IMR-90 (cell line): ENCODE measurements at regions not wholly inside any gene's neighbourhood (a gene's known extent, or its start where the extent isn't known, plus 50 kb on each side); places are given as distances from the start of the nearest gene placed in this dataset.

Experiments
- ATAC-seq: fragments of 200-7000 bp; cut with Tn5 transposase; 2 replicates; pipeline ENCODE4 v1.9.1; 2020; ENCODE audit warnings: low read depth, mild to moderate bottlenecking, moderate library complexity
- BruUV-seq: library from RNA; stranded (reverse); fragments of 400-500 nt; replicated peaks from 2 replicates; lab custom pipeline; 2021; lab: Mats Ljungman, UMichigan
- CTCF ChIA-PET: fragments of 300-600 bp; formaldehyde crosslinking; extraction: SDS; loops from one replicate; lab custom pipeline; 2021; ENCODE audit warnings: antibody characterized with exemption; lab: Yijun Ruan, JAX
- POLR2A ChIA-PET: fragments of 300-600 bp; sonication (Branson Sonifier 250); formaldehyde crosslinking; loops from one replicate; lab custom pipeline; 2022; ENCODE audit warnings: antibody characterized with exemption; ENCODE audit not compliant: unreplicated experiment; lab: Charles Lee
- DNase-seq: peaks from one replicate; pipeline ENCODE4 v3.0.0; 2013
- H2AFZ ChIP-seq: replicated peaks from 2 replicates; pipeline ENCODE3; 2013; ENCODE audit warnings: low read length, mild to moderate bottlenecking; ENCODE audit not compliant: poor library complexity
- H2AK5ac ChIP-seq: 2 replicates; pipeline ENCODE4 v1.6.1; 2013; ENCODE audit warnings: low read depth, low read length, inconsistent platforms
- H2AK9ac ChIP-seq: replicated peaks from 2 replicates; pipeline ENCODE3; 2013; ENCODE audit warnings: mild to moderate bottlenecking, low read depth, low read length, moderate library complexity; ENCODE audit not compliant: poor library complexity
- H2BK120ac ChIP-seq: 2 replicates; pipeline ENCODE4 v1.6.1; 2013; ENCODE audit warnings: low read depth, low read length, inconsistent platforms
- H2BK15ac ChIP-seq: 3 replicates; pipeline ENCODE4 v1.6.1; 2013; ENCODE audit warnings: low read depth, low read length, inconsistent platforms
- H2BK20ac ChIP-seq: 2 replicates; pipeline ENCODE4 v1.6.1; 2013; ENCODE audit warnings: low read depth, mild to moderate bottlenecking, inconsistent platforms, low read length, moderate library complexity
- H2BK5ac ChIP-seq: 2 replicates; pipeline ENCODE4 v1.6.1; 2013; ENCODE audit warnings: mild to moderate bottlenecking, low read depth, low read length, inconsistent platforms; ENCODE audit not compliant: poor library complexity, severe bottlenecking
- H3K14ac ChIP-seq: replicated peaks from 2 replicates; pipeline ENCODE4 v1.6.1; 2013; ENCODE audit warnings: low read depth, low read length, inconsistent platforms
- H3K18ac ChIP-seq: 2 replicates; pipeline ENCODE4 v1.6.1; 2013; ENCODE audit warnings: low read depth, low read length, control low read depth
- H3K23ac ChIP-seq: 2 replicates; pipeline ENCODE4 v1.6.1; 2013; ENCODE audit warnings: low read depth, low read length, inconsistent platforms
- H3K27ac ChIP-seq: 2 replicates; pipeline ENCODE4 v1.5.1; 2013; ENCODE audit warnings: mild to moderate bottlenecking, control low read depth, low read length; ENCODE audit not compliant: insufficient read depth
- H3K27me3 ChIP-seq: 2 replicates; pipeline ENCODE4 v1.6.1; 2013; ENCODE audit warnings: low read length; ENCODE audit not compliant: control insufficient read depth, insufficient read depth
- H3K36me3 ChIP-seq: 2 replicates; pipeline ENCODE4 v1.6.1; 2013; ENCODE audit warnings: low read length, mixed read lengths; ENCODE audit not compliant: control insufficient read depth, insufficient read depth
- H3K4ac ChIP-seq: 2 replicates; pipeline ENCODE4 v1.6.1; 2013; ENCODE audit warnings: low read depth, low read length, inconsistent platforms
- H3K4me1 ChIP-seq: 2 replicates; pipeline ENCODE4 v1.6.1; 2013; ENCODE audit warnings: low read length, mixed read lengths; ENCODE audit not compliant: control insufficient read depth, insufficient read depth
- H3K4me2 ChIP-seq: 2 replicates; pipeline ENCODE4 v1.6.1; 2013; ENCODE audit warnings: low read depth, mild to moderate bottlenecking, control low read depth, low read length, moderate library complexity
- H3K4me3 ChIP-seq: 2 replicates; pipeline ENCODE4 v1.5.1; 2013; ENCODE audit warnings: low read depth, mild to moderate bottlenecking, control low read depth, low read length, moderate library complexity; ENCODE audit not compliant: insufficient read depth
- H3K56ac ChIP-seq: 2 replicates; pipeline ENCODE4 v1.6.1; 2013; ENCODE audit warnings: low read length, inconsistent platforms; ENCODE audit not compliant: insufficient read depth; ENCODE audit errors: extremely low read depth
- H3K79me1 ChIP-seq, 2 experiments: 2 replicates each; pipeline ENCODE4 v1.6.1; 2013; ENCODE audit warnings: low read length in 2 of 2, inconsistent platforms in 1 of 2, low read depth in 1 of 2
- H3K9ac ChIP-seq: 2 replicates; pipeline ENCODE4 v1.6.1; 2013; ENCODE audit warnings: low read depth, low read length, control low read depth
- H3K9me1 ChIP-seq: 2 replicates; pipeline ENCODE4 v1.6.1; 2013; ENCODE audit warnings: low read length, inconsistent platforms; ENCODE audit not compliant: insufficient read depth
- H3K9me3 ChIP-seq: 2 replicates; pipeline ENCODE4 v1.6.1; 2013; ENCODE audit warnings: low read length; ENCODE audit not compliant: control insufficient read depth, insufficient read depth
- H4K20me1 ChIP-seq: 2 replicates; pipeline ENCODE4 v1.6.1; 2013; ENCODE audit warnings: low read length, inconsistent platforms; ENCODE audit not compliant: insufficient read depth
- H4K5ac ChIP-seq: 2 replicates; pipeline ENCODE4 v1.6.1; 2013; ENCODE audit warnings: mild to moderate bottlenecking, low read depth, low read length, control low read depth
- H4K8ac ChIP-seq, 2 experiments: 2 replicates each; pipeline ENCODE4 v1.6.1; 2013; ENCODE audit warnings: low read depth in 2 of 2, low read length in 2 of 2, control low read depth in 1 of 2, inconsistent platforms in 1 of 2
- H4K91ac ChIP-seq: 2 replicates; pipeline ENCODE4 v1.6.1; 2013; ENCODE audit warnings: low read depth, low read length, inconsistent platforms; ENCODE audit not compliant: insufficient read depth
- BHLHE40 ChIP-seq: fragments of 150-350 bp; IDR thresholded peaks from 2 replicates; pipeline ENCODE4 v1.6.1; 2016; ENCODE audit warnings: mild to moderate bottlenecking, low read depth, low read length
- CEBPB ChIP-seq: IDR thresholded peaks from 2 replicates; pipeline ENCODE4 v1.6.1; 2012; ENCODE audit warnings: low read depth, low read length, improper control_type of control experiment
- CHD1 ChIP-seq: IDR thresholded peaks from 2 replicates; pipeline ENCODE4 v1.6.1; 2012; ENCODE audit warnings: low read depth, low read length, improper control_type of control experiment
- FOS ChIP-seq: fragments of 150-350 bp; IDR thresholded peaks from 2 replicates; pipeline ENCODE4 v1.6.1; 2016; ENCODE audit warnings: low read depth, low read length
- MAFK ChIP-seq: IDR thresholded peaks from 2 replicates; pipeline ENCODE4 v1.6.1; 2012; ENCODE audit warnings: low read depth, low read length, improper control_type of control experiment
- MAZ ChIP-seq: IDR thresholded peaks from 2 replicates; pipeline ENCODE4 v1.6.1; 2012; ENCODE audit warnings: low read depth, mild to moderate bottlenecking, low read length, improper control_type of control experiment, moderate library complexity, borderline replicate concordance
- MXI1 ChIP-seq: IDR thresholded peaks from 2 replicates; pipeline ENCODE4 v1.6.1; 2012; ENCODE audit warnings: low read depth, mild to moderate bottlenecking, low read length, moderate library complexity, borderline replicate concordance
- NFE2L2 ChIP-seq: fragments of 150-350 bp; IDR thresholded peaks from 2 replicates; pipeline ENCODE4 v1.6.1; 2016; ENCODE audit warnings: low read depth, mild to moderate bottlenecking, low read length
- POLR2A ChIP-seq: IDR thresholded peaks from 2 replicates; pipeline ENCODE4 v1.6.1; 2012; ENCODE audit warnings: mild to moderate bottlenecking, low read depth, low read length
- RAD21 ChIP-seq: IDR thresholded peaks from 2 replicates; pipeline ENCODE4 v1.6.1; 2012; ENCODE audit warnings: low read length, improper control_type of control experiment
- RCOR1 ChIP-seq: IDR thresholded peaks from 2 replicates; pipeline ENCODE4 v1.6.1; 2012; ENCODE audit warnings: mild to moderate bottlenecking, low read length, improper control_type of control experiment; ENCODE audit not compliant: insufficient replicate concordance
- RFX5 ChIP-seq: IDR thresholded peaks from 2 replicates; pipeline ENCODE4 v1.8.0; 2012; ENCODE audit warnings: low read depth, mild to moderate bottlenecking, low read length, moderate library complexity
- SMC3 ChIP-seq: fragments of 150-350 bp; IDR thresholded peaks from 2 replicates; pipeline ENCODE4 v1.6.1; 2016; ENCODE audit warnings: low read depth, mild to moderate bottlenecking, antibody characterized with exemption, low read length, moderate library complexity
- WGBS, 2 experiments: methylation state at CpG; one replicate each; pipeline versions ENCODE4 v1.1.5 to v1.1.7; 2013; ENCODE audit warnings: missing lambda C conversion rate in 2 of 2; ENCODE audit not compliant: insufficient read length in 1 of 2; ENCODE audit errors: extremely low coverage in 2 of 2; 5-methylcytosine and 5-hydroxymethylcytosine counted together
- dilution Hi-C: fragments of 300-500 bp; cut with HindIII; formaldehyde crosslinking; loops from one replicate; pipeline ENCODE4 v1.14.3; 2018; ENCODE audit warnings: low sequenced_read_pairs; ENCODE audit not compliant: unreplicated experiment
- in situ Hi-C: fragments of 300-500 bp; cut with MboI; formaldehyde crosslinking; loops from 3 replicates; pipeline ENCODE4 v1.14.3; 2019; ENCODE audit warnings: low sequenced_read_pairs, inconsistent platforms, mixed read lengths
- intact Hi-C: fragments of 100-400 bp; cut with micrococcal nuclease; formaldehyde crosslinking; loops from 2 replicates; pipeline ENCODE4 v1.10.0; 2022
- TF ChIP-seq, protein P1 (sequence below): fragments of 150-350 bp; IDR thresholded peaks from 2 replicates; pipeline ENCODE4 v1.6.1; 2016; ENCODE audit warnings: low read depth, mild to moderate bottlenecking, low read length, moderate library complexity, borderline replicate concordance
- TF ChIP-seq, protein P2 (sequence below): fragments of 150-350 bp; IDR thresholded peaks from 2 replicates; pipeline ENCODE4 v1.6.1; 2017; ENCODE audit warnings: mild to moderate bottlenecking, antibody characterized with exemption, low read length, low read depth
- TF ChIP-seq, protein P3 (sequence below): conservative IDR thresholded peaks from 2 replicates; pipeline ENCODE4 v1.5.1; 2012; ENCODE audit warnings: mild to moderate bottlenecking, low read depth, low read length, improper control_type of control experiment

DNA sequence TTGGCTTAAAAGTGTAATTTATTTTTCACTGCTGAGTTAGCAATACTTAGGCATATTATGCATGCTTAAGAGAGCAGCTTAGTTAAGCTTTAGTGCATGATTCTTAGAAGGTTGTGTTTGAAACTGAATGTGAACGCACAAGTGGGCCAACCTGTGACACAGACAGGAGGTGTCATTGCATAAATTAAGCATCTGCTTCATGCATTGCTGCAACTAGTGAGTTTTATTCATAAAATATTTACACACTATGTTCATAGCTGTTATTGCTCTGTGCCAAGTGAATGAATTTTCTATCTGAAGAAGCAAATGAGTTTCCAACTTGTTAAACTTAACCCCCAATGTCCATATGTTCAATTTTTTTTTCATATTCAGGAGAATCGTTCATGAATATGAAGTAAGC lies 806.4 kb downstream of the GALR1 start:
- POLR2A ChIA-PET = no interaction called here

More for the DNA sequence above, 806.4 kb downstream of the GALR1 start:
- DNase-seq (no peak), ATAC-seq (no peak)
- Histone ChIP-seq H4K91ac (no peak overlapping the region), H3K79me1 (no peaks in the 10 kb centered on the region), H3K4ac (no peak overlapping the region), H2BK20ac (no peak overlapping the region), H3K4me2 (no peak overlapping the region), H3K9me3 (peaks cover 36% of the 10 kb centered on the region), H3K27me3 (no peaks in the 10 kb centered on the region), H3K36me3 (no peaks in the 10 kb centered on the region), H2AK5ac (no peak overlapping the region), H3K18ac (no peak overlapping the region), H3K23ac (no peak overlapping the region), H2BK5ac (no peak overlapping the region), H4K5ac (no peak overlapping the region), H3K56ac (no peak overlapping the region), H3K9me1 (no peaks in the 10 kb centered on the region), H3K9ac (no peak overlapping the region), H2BK120ac (no peak overlapping the region), H4K8ac (no peak overlapping the region), H3K27ac (no peak overlapping the region), H4K20me1 (no peaks in the 10 kb centered on the region), H2AK9ac (no peak overlapping the region), H2AFZ (no peak overlapping the region), H3K4me3 (no peak overlapping the region), H3K4me1 (no peaks in the 10 kb centered on the region), H2BK15ac (no peak overlapping the region), H3K14ac (no peak overlapping the region)
- intact Hi-C loops (no loop called here), dilution Hi-C loops (no loop called here), in situ Hi-C loops (no loop called here)
- no CpG with 5 or more reads among the region's 2 CpGs for WGBS, 2 experiments
- no peak for TF ChIP-seq MAZ
- TF ChIP-seq NFE2L2 = no peak
- no peak for TF ChIP-seq CHD1
- TF ChIP-seq, protein P1, sequence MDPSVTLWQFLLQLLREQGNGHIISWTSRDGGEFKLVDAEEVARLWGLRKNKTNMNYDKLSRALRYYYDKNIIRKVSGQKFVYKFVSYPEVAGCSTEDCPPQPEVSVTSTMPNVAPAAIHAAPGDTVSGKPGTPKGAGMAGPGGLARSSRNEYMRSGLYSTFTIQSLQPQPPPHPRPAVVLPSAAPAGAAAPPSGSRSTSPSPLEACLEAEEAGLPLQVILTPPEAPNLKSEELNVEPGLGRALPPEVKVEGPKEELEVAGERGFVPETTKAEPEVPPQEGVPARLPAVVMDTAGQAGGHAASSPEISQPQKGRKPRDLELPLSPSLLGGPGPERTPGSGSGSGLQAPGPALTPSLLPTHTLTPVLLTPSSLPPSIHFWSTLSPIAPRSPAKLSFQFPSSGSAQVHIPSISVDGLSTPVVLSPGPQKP = no peak
- TF ChIP-seq RFX5 = no peak
- TF ChIP-seq MXI1 = no peak
- TF ChIP-seq SMC3 = no peak
- TF ChIP-seq MAFK = no peak
- TF ChIP-seq RCOR1 = no peak
- TF ChIP-seq, protein P2, sequence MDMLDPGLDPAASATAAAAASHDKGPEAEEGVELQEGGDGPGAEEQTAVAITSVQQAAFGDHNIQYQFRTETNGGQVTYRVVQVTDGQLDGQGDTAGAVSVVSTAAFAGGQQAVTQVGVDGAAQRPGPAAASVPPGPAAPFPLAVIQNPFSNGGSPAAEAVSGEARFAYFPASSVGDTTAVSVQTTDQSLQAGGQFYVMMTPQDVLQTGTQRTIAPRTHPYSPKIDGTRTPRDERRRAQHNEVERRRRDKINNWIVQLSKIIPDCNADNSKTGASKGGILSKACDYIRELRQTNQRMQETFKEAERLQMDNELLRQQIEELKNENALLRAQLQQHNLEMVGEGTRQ = no peak
- TF ChIP-seq FOS = no peak
- no peak for TF ChIP-seq POLR2A
- no peak for TF ChIP-seq RAD21
- TF ChIP-seq CEBPB = no peak
- TF ChIP-seq, protein P3, sequence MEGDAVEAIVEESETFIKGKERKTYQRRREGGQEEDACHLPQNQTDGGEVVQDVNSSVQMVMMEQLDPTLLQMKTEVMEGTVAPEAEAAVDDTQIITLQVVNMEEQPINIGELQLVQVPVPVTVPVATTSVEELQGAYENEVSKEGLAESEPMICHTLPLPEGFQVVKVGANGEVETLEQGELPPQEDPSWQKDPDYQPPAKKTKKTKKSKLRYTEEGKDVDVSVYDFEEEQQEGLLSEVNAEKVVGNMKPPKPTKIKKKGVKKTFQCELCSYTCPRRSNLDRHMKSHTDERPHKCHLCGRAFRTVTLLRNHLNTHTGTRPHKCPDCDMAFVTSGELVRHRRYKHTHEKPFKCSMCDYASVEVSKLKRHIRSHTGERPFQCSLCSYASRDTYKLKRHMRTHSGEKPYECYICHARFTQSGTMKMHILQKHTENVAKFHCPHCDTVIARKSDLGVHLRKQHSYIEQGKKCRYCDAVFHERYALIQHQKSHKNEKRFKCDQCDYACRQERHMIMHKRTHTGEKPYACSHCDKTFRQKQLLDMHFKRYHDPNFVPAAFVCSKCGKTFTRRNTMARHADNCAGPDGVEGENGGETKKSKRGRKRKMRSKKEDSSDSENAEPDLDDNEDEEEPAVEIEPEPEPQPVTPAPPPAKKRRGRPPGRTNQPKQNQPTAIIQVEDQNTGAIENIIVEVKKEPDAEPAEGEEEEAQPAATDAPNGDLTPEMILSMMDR = no peak
- no peak for TF ChIP-seq BHLHE40
- CTCF ChIA-PET = no interaction called here
- no TSS peak for BruUV-seq
